Jurkat, Clone E6-1 (cell line): ENCODE measurements at regions not wholly inside any gene's neighbourhood (a gene's known extent, or its start where the extent isn't known, plus 50 kb on each side); places are given as distances from the start of the nearest gene placed in this dataset.
"Not testable (repeated sequence)": the region's sequence is repeated elsewhere in the genome, so short reads cannot be mapped to it uniquely, and the experiment has no call there.

Experiments used
- DNase-seq: peaks from one replicate; pipeline ENCODE4 v3.0.0-alpha.2; 2011; ENCODE audit warnings: low read depth, low spot score
- H3K4me3 ChIP-seq: 2 replicates; pipeline ENCODE4 v1.5.1; 2011; ENCODE audit warnings: mild to moderate bottlenecking, low read length, control low read depth, moderate library complexity

GRCh38 chr4:86461849-86462248, 102.0 kb upstream of the MAPK10 start:
- no peak overlapping the region for H3K4me3 ChIP-seq
- DNase-seq = no peak

DNA sequence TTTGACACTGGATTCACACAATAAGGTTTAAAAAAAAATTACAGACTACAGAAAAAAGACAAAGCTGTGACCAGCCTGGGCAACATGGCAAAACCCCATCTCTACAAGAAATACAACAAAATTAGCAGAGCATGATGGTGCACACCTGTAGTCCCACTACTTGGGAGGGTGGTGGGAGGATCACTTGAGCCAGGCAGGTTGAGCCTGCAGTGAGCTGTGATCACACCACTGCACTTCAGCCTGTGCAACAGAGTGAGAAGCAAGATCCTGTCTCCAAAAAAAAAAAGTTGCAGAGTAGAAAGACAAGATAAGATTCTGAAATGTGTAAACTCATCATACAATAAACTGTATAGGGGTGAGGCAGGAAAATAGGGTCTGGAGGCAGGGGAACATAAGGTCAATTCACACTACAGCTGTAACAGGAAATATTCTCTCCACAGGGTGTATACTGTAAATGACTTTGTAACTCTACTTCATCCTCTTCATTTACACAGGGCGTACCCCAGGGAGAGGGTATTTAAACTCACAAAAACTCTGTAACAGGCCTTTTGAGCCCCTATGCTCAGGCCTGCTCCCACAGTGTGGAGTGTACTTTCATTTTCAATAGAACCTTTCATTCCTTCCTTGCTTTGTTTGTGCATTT, 112.6 kb upstream of the MAPK10 start:
- no peak overlapping the region for H3K4me3 ChIP-seq
- no peak for DNase-seq

DNA sequence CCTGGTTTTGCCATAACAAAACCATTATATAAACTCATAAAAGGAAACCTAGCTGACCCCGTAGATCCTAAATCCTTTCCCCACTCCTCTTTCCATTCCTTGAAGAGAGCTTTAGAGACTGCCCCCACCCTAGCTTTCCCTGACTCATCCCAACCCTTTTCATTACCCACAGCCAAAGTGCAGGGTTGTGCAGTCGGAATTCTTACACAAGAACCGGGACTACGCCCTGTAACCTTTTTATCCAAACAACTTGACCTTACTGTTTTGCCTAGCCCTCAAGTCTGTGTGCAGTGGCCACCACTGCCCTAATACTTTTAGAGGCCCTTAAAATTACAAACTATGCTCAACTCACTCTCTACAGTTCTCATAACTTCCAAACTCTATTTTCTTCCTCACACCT, 116.0 kb upstream of the PTPN13 start:
- DNase-seq, H3K4me3 ChIP-seq: not testable (repeated sequence)

GRCh38 chr4:86481440-86481839, 112.7 kb upstream of the PTPN13 start:
- no peak for DNase-seq
- no peak overlapping the region for H3K4me3 ChIP-seq

DNA sequence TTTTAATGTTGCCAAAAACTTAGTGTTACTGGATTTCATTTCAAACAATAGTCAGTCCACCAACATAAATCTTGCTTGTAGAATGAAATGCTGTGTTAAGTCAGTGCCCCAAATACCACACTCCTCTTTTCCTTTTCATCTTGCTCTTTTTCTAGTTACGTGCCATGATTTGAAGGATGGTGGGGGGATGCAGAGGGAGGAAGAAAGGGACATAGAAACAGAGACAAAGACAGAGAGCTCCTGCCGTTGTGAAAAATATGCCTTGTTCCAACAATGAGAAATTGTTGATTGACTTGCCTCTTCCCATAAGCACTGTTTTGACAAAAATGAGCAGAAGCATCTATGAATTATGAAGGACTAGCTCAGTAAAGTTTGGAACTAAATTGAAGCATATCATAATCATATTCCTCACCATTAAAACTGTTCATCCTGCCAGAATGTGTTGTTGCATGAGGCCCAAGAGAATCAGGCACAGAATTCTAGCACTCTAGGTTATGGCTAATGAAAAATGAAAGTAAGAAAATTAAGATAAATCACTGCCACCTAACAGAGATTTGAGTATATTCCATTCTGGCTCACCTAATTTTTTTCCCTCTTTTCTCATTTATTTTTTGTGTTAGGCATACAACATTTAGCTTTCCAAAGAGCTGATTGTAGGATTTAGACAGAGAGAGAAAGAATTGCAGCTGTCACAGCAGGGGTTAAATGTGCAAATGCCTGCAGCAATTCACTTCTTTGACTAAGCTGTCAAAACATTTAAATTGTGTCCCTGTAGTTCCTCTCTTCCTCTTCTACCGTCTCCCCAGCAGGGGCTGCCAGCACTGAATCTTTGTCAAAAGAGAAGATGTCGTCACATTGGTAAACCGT, 111.6 kb upstream of the PTPN13 start:
- DNase-seq = peak; percentile 45
- H3K4me3 ChIP-seq = no peak overlapping the region

- DNase-seq = no peak
- no peak overlapping the region for H3K4me3 ChIP-seq
Measured at GRCh38 chr4:86483173-86483490, 111.0 kb upstream of the PTPN13 start.

GRCh38 chr4:86483773-86484172, 110.3 kb upstream of the PTPN13 start:
- DNase-seq = no peak
- H3K4me3 ChIP-seq = no peak overlapping the region

GRCh38 chr4:86484241-86484640, 109.9 kb upstream of the PTPN13 start:
- H3K4me3 ChIP-seq = no peak overlapping the region
- DNase-seq = peak; percentile 79

DNA sequence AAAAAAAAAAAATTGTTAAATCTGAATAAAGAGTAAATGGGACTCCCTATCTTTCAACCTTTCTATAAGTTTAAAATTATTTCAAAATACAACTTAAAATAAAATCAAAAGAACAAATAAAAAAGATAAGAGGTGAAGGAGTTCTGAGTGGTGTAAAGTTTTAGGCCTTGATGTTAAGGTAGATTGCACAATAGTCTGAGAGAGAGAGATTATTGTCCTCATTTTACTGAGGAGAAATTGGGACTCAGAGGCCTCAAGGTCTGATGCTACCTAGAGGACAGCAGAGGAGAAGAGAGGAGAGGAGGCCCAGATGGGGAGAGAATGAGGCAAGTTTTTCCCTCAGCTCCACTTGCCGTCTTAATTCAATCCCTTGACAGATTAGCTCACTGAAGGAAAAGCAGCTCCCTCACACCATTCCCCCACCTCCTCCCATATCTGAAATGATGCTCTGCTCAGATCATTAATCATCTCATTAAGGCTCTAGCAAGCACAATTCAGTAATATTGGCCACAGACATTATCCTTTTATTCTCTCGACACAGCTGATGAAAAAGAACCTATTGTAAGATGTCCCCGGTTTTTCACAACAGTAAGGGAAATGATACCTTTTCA, 106.3 kb upstream of the PTPN13 start:
- no peak for DNase-seq

DNA sequence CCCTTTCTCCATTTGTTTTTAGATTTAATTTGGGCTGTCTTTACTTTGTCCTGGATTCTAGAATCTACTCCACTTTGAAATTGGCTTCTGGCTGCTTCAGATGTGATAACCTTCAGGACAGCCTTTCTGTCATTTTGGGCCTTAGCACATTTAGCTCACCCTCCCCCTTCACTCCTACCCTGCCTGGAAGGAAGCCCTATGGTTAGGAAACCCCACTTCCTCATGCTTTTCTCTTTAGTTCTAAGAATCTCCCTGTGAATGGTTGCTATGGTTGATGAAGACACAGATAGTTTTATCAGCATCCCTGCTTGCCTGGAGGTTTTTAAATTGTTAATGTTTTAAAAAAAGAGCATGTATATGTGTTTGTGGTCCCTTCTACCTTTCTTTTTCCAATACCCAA, 100.7 kb upstream of the PTPN13 start:
- DNase-seq = peak; percentile 35
- H3K4me3 ChIP-seq = no peak overlapping the region

More for the DNA sequence above, 106.3 kb upstream of the PTPN13 start:
- H3K4me3 ChIP-seq = no peak overlapping the region

DNA sequence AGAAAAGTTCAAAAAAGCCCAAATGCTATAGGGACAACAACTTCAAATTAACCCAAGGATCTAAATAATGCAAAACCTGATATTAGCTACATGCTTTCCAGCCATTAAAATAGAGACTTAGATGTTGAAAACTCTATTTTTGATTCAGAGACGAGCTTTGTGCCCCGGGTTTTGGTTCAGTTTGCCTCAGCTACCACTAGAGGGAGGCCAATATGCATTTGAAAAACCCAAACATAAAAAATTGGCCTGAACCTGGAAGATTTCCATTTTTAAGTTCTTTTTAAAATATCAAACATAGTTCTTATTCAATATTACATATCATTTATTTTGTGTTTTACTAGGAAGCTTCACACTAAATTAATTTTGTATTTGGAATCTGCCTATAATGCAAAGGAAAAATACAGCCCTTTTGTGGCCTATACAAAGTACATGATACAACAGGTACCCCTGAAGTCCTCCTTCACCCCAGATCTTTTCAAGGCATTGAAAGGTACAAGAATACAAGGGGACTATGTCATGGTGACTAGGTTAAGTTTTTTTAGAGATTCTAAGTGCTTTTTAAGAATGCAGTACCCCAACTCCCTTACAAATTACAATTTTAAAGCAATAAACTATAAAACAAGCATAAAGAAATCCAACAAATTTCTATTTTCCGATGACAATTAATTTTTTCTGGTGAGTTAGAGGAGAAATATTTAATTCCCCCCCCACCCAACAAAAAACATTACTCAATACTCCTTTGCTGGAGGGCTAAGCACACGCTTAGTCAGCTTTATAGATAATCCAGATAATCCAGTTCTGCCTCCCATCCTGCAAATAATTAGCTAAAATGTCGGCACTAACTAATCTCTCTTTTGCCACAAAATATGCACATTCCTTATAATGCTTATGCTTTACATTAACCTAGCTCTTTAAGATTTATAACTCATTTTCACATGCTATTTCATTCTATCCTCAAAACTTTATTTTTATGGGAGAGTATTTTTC, 97.7 kb upstream of the PTPN13 start:
- H3K4me3 ChIP-seq = no peak overlapping the region
- no peak for DNase-seq

DNA sequence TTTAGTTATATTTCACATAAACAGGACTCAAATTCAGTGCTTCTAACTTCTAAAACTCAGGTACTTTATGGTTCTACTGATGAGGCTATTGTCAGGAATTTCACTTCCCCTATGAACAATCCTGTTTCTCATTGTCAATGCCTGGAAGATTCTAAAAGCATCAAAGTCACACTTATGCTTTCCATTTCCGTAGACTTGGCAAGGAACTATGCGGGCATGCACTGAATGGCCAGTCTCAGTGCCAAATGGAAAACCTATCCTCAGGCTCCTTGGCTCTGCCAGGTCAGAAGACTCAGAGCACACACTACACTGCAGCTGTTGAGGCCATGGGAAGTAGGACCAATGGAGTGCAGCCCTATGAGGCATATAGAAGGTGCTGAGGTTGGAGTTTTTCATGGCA, 97.0 kb upstream of the PTPN13 start:
- no peak overlapping the region for H3K4me3 ChIP-seq
- no peak for DNase-seq

DNA sequence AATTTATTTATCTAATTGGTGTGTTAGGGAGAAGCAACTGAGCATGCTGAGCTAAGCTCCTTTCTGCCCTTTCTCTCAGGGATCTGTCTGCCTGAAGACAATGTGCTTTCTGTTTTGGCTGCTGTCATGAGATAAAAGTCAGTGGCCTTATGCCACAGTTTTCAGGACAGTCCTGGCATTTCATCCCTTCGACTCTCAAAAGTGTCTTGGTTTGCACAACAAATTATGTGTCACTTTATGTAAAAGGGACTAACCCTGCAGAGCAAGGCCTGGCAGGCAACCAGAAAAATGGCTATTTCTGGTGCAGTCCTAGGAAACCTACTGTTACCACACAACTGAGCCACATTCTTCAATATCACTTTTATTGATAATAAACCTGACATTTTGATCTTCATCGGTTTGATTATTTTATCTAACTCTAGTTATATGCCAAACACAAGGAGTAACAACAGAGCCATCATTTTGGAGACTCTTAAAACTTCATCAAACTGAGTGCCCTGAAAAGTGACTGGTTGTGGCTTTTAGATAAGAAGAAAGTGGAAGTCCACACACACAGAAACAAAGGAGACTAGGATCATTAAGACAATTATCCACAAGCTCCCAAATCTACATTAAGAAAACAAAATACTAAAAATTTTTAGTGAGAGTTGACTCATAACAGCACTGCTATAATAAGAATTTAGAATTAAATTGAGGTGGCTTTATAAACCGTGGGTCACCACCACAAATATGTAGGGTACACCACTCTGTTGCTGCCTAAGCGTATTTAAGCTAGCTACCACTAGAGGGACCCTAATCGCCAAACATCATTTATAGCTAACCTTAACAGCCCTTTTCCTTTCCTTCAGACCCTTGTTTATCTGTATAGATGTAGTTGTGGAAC, 95.9 kb upstream of the PTPN13 start:
- peak; percentile 24 for DNase-seq

DNA sequence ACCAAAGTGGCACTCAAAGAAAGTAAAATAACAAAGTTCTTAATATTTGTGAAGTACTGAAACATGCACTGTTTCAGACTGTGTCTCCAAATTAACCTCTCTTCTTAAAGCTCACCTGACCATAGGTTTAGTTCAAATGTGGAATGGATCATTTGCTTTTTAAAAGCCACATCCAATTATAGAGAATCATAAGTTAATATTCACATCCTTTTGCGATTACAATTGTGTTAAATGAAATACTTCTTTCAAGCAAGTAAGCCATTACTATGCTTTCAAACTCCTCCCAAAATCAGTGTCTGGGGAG, 95.3 kb upstream of the PTPN13 start:
- DNase-seq = no peak
- no peak overlapping the region for H3K4me3 ChIP-seq

More for the DNA sequence above, 95.9 kb upstream of the PTPN13 start:
- H3K4me3 ChIP-seq = no peak overlapping the region

DNA sequence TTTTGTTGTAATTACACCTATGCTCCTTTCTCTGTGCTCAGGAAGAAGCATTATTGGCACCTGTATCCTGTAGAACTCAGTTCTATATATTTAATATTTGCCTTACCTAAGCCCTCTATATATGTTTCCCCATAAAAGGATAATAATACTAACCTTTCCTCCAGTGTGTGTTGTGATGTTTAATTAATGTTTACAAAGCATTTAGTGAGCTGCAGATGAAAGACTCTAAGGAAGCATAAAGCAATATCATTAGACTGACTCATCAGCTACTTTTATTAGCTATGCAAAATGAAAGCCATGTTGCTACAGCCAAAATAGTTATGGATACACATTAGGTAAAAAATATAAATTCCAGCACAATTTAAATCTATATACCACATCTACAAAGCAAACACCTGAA, 93.6 kb upstream of the PTPN13 start:
- DNase-seq = no peak
- no peak overlapping the region for H3K4me3 ChIP-seq

DNA sequence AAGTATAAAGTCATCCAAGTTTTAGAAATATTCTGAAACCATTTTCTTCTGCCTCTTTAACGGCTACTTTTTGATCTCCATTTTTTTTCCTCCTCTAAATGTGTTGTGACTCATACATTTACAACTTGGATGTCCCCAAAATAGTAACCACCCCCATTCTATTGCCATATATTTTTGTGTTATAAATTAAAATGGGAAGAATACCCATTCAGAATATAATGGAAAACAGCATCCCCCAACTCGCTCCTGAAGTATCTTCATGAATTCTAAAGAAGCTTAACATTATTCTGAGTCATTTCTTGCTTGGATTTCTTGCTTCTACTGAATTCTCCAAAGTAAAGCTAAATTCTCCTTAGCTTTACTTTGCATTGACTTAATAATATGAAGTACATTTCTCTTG, 92.0 kb upstream of the PTPN13 start:
- no peak overlapping the region for H3K4me3 ChIP-seq
- DNase-seq = no peak

GRCh38 chr4:86506591-86506990, 87.5 kb upstream of the PTPN13 start:
- DNase-seq = no peak
- no peak overlapping the region for H3K4me3 ChIP-seq

GRCh38 chr4:86508436-86508835, 85.7 kb upstream of the PTPN13 start:
- DNase-seq = no peak
- H3K4me3 ChIP-seq = no peak overlapping the region

GRCh38 chr4:86511590-86511989, 82.5 kb upstream of the PTPN13 start:
- DNase-seq = no peak
- H3K4me3 ChIP-seq = no peak overlapping the region
